T-helper 1 cell (primary cell): ENCODE measurements at regions not wholly inside any gene's neighbourhood (a gene's known extent, or its start where the extent isn't known, plus 50 kb on each side); places are given as distances from the start of the nearest gene placed in this dataset.

ENCODE experiments used
- DNase-seq, 5 donors: peaks; one replicate each; pipeline ENCODE4 v3.0.0-alpha.2; 2012 to 2020

- DNase-seq, result peak in 2 of 5 donors; percentile 11 to 27
Measured at GRCh38 chr10:127797339-127797738, 60.4 kb downstream of the FOXI2 start.

DNA sequence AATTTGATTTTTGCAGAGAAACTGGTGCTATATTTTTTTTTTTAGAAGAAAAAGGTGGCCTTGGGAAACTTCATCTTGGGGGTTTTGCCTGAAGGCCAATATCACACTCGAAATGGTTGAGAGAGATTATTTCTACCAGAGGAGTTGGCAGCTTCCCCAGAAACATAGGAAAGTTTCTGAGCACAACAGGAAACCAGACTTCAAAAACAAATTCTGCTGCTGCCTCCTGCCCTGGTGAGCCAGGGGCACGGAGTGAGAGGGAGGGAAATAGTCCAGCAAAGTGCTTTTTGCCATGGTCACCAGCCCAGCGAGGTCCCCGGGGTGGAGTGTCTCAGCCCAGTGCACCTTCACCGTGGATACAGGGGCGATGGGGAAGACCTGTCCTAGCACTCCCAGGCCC lies 61.1 kb downstream of the FOXI2 start:
- no peak for DNase-seq

GRCh38 chr10:127801302-127801701 lies 64.3 kb downstream of the FOXI2 start:
- DNase-seq, result no peak

DNA sequence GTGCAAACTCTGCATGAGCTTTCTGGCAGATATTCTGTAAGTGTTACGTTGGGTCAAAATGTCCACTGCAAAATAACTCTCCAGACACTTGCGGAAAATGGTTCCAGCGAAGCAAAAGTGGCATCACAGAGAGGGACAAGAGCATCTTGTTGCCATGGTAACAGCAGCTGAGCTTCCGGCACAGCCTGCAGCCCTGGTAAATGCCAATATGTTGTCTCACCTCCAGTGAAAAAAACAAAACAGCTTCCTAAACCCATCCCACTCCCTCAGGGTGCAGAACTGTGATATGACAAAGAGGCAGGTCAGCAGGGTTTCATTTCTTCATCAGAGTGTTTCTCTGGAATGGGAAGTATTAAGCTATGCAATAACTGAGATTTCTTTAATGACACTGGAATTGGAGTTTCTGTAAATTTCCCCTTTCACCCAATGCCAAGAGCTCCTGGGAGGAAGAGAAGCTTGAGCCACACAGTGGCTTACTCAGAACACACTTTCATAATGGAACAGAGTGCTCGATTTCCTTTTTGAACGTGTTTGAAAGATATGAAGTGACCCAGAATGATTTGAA lies 65.6 kb downstream of the FOXI2 start:
- no peak for DNase-seq

GRCh38 chr10:127804696-127805095 lies 67.7 kb downstream of the FOXI2 start:
- DNase-seq, result no peak

- DNase-seq, result no peak
Measured at GRCh38 chr10:127805950-127806349, 69.0 kb downstream of the FOXI2 start.

DNA sequence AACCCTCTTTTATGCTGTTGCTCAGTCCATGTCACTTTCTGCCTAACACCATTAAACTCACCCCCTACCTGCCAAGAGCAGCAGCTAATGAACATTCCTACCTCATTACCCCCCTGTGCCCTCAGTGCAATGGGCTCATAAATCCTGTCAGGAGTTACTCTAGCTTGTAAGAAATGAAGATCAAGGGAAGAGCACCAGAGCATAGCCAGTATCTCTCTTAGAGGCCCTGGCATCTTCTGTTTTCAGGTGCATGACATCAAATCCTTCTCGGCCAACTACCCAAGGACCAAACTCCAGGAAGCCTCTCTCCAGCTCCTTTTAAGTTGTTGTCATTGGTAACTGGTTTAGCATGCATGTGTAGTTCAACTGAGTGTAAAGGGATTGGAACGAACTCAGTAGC lies 75.1 kb downstream of the FOXI2 start:
- no peak for DNase-seq

- DNase-seq, result no peak
Measured at GRCh38 chr10:127813290-127813689, 76.3 kb downstream of the FOXI2 start.

- no peak for DNase-seq
Measured at GRCh38 chr10:127815147-127815546, 77.6 kb downstream of the CLRN3 start.

DNA sequence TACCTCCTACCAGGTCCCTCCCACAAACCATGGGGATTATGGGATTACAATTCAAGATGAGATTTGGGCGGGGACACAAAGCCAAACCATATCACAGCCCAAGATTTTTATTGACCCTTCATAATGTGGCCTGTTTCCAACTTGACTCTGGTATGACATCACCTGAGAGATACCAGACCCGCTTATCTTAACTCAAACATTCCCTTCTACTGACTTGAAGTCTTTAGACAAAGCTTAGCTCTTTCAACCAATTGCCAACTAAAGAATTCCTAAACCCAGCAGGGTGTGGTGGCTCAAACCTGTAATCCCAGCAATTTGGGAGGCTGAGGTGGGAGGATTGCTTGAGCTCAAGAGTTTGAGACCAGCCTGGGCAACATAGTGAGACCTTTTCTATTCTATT lies 67.9 kb downstream of the CLRN3 start:
- DNase-seq, result no peak

GRCh38 chr10:127826154-127826725 lies 66.5 kb downstream of the CLRN3 start:
- DNase-seq, result no peak

DNA sequence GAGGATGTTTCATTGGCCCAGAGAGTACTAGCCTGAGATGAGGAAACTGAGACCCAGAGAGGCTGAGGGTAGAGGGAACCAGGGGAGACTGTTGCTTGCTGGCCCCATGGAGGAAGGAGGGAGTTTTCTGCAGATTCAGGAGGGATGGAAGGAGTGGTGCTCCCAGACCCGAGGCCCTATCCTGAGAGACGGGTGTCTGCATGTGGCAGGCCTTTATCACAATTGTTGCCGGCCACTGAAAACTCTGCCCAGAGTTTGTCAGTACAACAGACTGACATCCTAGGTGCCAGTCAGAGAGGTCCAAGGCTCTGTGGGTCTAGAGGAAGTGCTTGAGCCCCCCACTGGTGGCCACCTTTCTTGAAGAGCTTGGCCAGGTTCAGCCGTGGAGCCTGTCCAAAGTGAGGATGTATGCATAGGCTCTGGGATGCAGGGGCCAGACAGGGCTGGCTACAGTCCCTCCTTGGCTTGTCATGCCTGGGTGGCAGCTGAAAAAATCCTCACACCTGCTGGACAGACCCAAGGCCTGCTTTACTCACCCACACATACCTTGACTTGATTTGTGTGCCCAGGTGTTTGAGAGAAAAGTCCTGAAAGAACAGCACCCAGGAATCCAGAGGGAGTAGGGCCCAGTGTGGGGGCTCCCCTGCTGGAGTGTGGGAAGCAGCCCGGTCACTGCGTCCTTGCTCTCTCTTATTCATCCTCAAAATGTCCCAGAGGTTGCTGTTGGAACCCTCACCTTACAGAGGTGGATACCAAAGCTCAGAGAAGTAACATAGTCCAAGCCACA lies 65.2 kb downstream of the CLRN3 start:
- DNase-seq, result no peak
